Neural cell (in vitro differentiated cells): ENCODE measurements at regions not wholly inside any gene's neighbourhood (a gene's known extent, or its start where the extent isn't known, plus 50 kb on each side); places are given as distances from the start of the nearest gene placed in this dataset.

Experiments used
- small RNA-seq, 3 experiments: library from RNA; depleted of rRNA; stranded (forward); fragments of <200 nt; gene quantifications; one replicate each; pipeline ENCODE3, GENCODE V24; 2012

Small RNAs in the stretch of these regions (small RNA-seq; reads per million reads assigned to genes)
- gene MIR3169 (0 reads per million in 3 experiments), gene RNY3P5 (0 to 0.41 (median 0.03) reads per million in 3 experiments)
